Adipocyte (in vitro differentiated cells): ENCODE measurements at regions not wholly inside any gene's neighbourhood (a gene's known extent, or its start where the extent isn't known, plus 50 kb on each side); places are given as distances from the start of the nearest gene placed in this dataset.
A peak's percentile ranks its signal among the peaks of the same experiment; 100 is the strongest.
"Not testable (repeated sequence)": the region's sequence is repeated elsewhere in the genome, so short reads cannot be mapped to it uniquely, and the experiment has no call there.

ENCODE experiments used
- DNase-seq: peaks from one replicate; pipeline ENCODE4 v3.0.0-alpha.2; 2015; ENCODE audit warnings: low read depth
- H3K27me3 ChIP-seq: replicated peaks from 2 replicates; pipeline ENCODE4 v1.7.0; 2013; ENCODE audit warnings: mild to moderate bottlenecking, low read length, moderate library complexity; ENCODE audit not compliant: control insufficient read depth, insufficient read depth
- H3K36me3 ChIP-seq: 2 replicates; pipeline ENCODE4 v1.7.0; 2013; ENCODE audit warnings: low read length, mild to moderate bottlenecking, moderate library complexity; ENCODE audit not compliant: control insufficient read depth, insufficient read depth, severe bottlenecking
- H3K4me1 ChIP-seq: 2 replicates; pipeline ENCODE4 v1.7.0; 2013; ENCODE audit warnings: mild to moderate bottlenecking, low read length, moderate library complexity; ENCODE audit not compliant: control insufficient read depth, insufficient read depth
- H3K4me3 ChIP-seq: 2 replicates; pipeline ENCODE4 v1.7.0; 2013; ENCODE audit warnings: mild to moderate bottlenecking, low read length, moderate library complexity
- H3K9ac ChIP-seq: 2 replicates; pipeline ENCODE4 v1.7.0; 2013; ENCODE audit warnings: mild to moderate bottlenecking, low read length, moderate library complexity
- H3K9me3 ChIP-seq: 2 replicates; pipeline ENCODE4 v1.7.0; 2013; ENCODE audit warnings: mild to moderate bottlenecking, low read length, moderate library complexity; ENCODE audit not compliant: control insufficient read depth

GRCh38 chr16:86252596-86252995 lies 257.7 kb upstream of the FOXF1 start:
- no peak overlapping the region for H3K4me3 ChIP-seq
- H3K36me3 ChIP-seq = no peaks in the 10 kb centered on the region
- peaks cover 23% of the 10 kb centered on the region for H3K27me3 ChIP-seq
- peaks cover 14% of the 10 kb centered on the region for H3K9me3 ChIP-seq
- peak; percentile 13 for DNase-seq
- no peaks in the 10 kb centered on the region for H3K4me1 ChIP-seq
- no peak overlapping the region for H3K9ac ChIP-seq

GRCh38 chr16:86255966-86256365 lies 254.4 kb upstream of the FOXF1 start:
- Histone ChIP-seq H3K9me3 (peaks cover 14% of the 10 kb centered on the region), H3K9ac (no peak overlapping the region), H3K4me1 (no peaks in the 10 kb centered on the region), H3K27me3 (peaks cover 14% of the 10 kb centered on the region), H3K4me3 (no peak overlapping the region), H3K36me3 (no peaks in the 10 kb centered on the region)
- DNase-seq = no peak

GRCh38 chr16:86256995-86257394 lies 253.3 kb upstream of the FOXF1 start:
- H3K9me3 ChIP-seq = peaks cover 17% of the 10 kb centered on the region
- H3K4me1 ChIP-seq = no peaks in the 10 kb centered on the region
- no peak overlapping the region for H3K4me3 ChIP-seq
- no peak for DNase-seq
- H3K36me3 ChIP-seq = no peaks in the 10 kb centered on the region
- no peak overlapping the region for H3K9ac ChIP-seq
- H3K27me3 ChIP-seq = peaks cover 7% of the 10 kb centered on the region

GRCh38 chr16:86257546-86257945 lies 252.8 kb upstream of the FOXF1 start:
- H3K27me3 ChIP-seq = peaks cover 5% of the 10 kb centered on the region
- H3K9me3 ChIP-seq = peaks cover 17% of the 10 kb centered on the region
- H3K4me1 ChIP-seq = no peaks in the 10 kb centered on the region
- H3K4me3 ChIP-seq = no peak overlapping the region
- no peak overlapping the region for H3K9ac ChIP-seq
- no peak for DNase-seq
- H3K36me3 ChIP-seq = no peaks in the 10 kb centered on the region

GRCh38 chr16:86258713-86259112 lies 251.6 kb upstream of the FOXF1 start:
- Histone ChIP-seq H3K9me3 (peaks cover 17% of the 10 kb centered on the region), H3K36me3 (no peaks in the 10 kb centered on the region), H3K4me3 (no peak overlapping the region), H3K4me1 (no peaks in the 10 kb centered on the region), H3K9ac (no peak overlapping the region), H3K27me3 (peaks cover 5% of the 10 kb centered on the region)
- peak; percentile 15 for DNase-seq

GRCh38 chr16:86259499-86259898 lies 250.8 kb upstream of the FOXF1 start:
- H3K4me3 ChIP-seq = no peak overlapping the region
- no peaks in the 10 kb centered on the region for H3K36me3 ChIP-seq
- DNase-seq = no peak
- H3K9ac ChIP-seq = no peak overlapping the region
- H3K9me3 ChIP-seq = peaks cover 17% of the 10 kb centered on the region
- no peaks in the 10 kb centered on the region for H3K4me1 ChIP-seq
- H3K27me3 ChIP-seq = peaks cover 5% of the 10 kb centered on the region

GRCh38 chr16:86261379-86261778 lies 248.9 kb upstream of the FOXF1 start:
- no peak overlapping the region for H3K9ac ChIP-seq
- DNase-seq = no peak
- peaks cover 5% of the 10 kb centered on the region for H3K27me3 ChIP-seq

GRCh38 chr16:86267657-86268056 lies 242.7 kb upstream of the FOXF1 start:
- peaks cover 31% of the 10 kb centered on the region for H3K27me3 ChIP-seq
- H3K4me3 ChIP-seq, H3K36me3 ChIP-seq, H3K9me3 ChIP-seq, H3K9ac ChIP-seq, DNase-seq, H3K4me1 ChIP-seq: not testable (repeated sequence)

More at GRCh38 chr16:86261379-86261778, 248.9 kb upstream of the FOXF1 start:
- no peaks in the 10 kb centered on the region for H3K36me3 ChIP-seq
- H3K4me3 ChIP-seq = no peak overlapping the region
- peaks cover 3% of the 10 kb centered on the region for H3K9me3 ChIP-seq
- no peaks in the 10 kb centered on the region for H3K4me1 ChIP-seq

GRCh38 chr16:86270696-86271095 lies 239.6 kb upstream of the FOXF1 start:
- no peak for DNase-seq
- Histone ChIP-seq H3K9me3 (peaks cover 12% of the 10 kb centered on the region), H3K36me3 (no peaks in the 10 kb centered on the region)

GRCh38 chr16:86272744-86273143 lies 237.6 kb upstream of the FOXF1 start:
- Histone ChIP-seq H3K36me3 (no peaks in the 10 kb centered on the region), H3K4me1 (no peaks in the 10 kb centered on the region), H3K9ac (no peak overlapping the region), H3K9me3 (peaks cover 12% of the 10 kb centered on the region), H3K4me3 (no peak overlapping the region), H3K27me3 (peaks cover 75% of the 10 kb centered on the region)
- DNase-seq = no peak

More at GRCh38 chr16:86270696-86271095, 239.6 kb upstream of the FOXF1 start:
- Histone ChIP-seq H3K4me1 (no peaks in the 10 kb centered on the region), H3K4me3 (no peak overlapping the region), H3K27me3 (peaks cover 58% of the 10 kb centered on the region), H3K9ac (no peak overlapping the region)

- H3K36me3 ChIP-seq = no peaks in the 10 kb centered on the region
- H3K9ac ChIP-seq = no peak overlapping the region
- peaks cover 59% of the 10 kb centered on the region for H3K27me3 ChIP-seq
- no peaks in the 10 kb centered on the region for H3K4me1 ChIP-seq
- H3K9me3 ChIP-seq = peaks cover 14% of the 10 kb centered on the region
- DNase-seq = no peak
- H3K4me3 ChIP-seq = no peak overlapping the region
These were observed 233.1 kb upstream of the FOXF1 start for GRCh38 chr16:86277221-86277620.

GRCh38 chr16:86277859-86278258 lies 232.5 kb upstream of the FOXF1 start:
- not testable (repeated sequence) for H3K36me3 ChIP-seq, H3K4me3 ChIP-seq, H3K4me1 ChIP-seq, H3K9ac ChIP-seq, DNase-seq, H3K9me3 ChIP-seq
- H3K27me3 ChIP-seq = peaks cover 58% of the 10 kb centered on the region
